NCI-H1105 (cell line): ENCODE measurements at regions not wholly inside any gene's neighbourhood (a gene's known extent, or its start where the extent isn't known, plus 50 kb on each side); places are given as distances from the start of the nearest gene placed in this dataset.

Source experiments
- DNase-seq: peaks from one replicate; lab custom pipeline; 2025; lab: John Stamatoyannopoulos, UW

- no peak for DNase-seq
Measured at GRCh38 chr5:116686438-116686837, 111.8 kb upstream of the SEMA6A start.

GRCh38 chr5:116685931-116686330 lies 111.3 kb upstream of the SEMA6A start:
- DNase-seq, result no peak

GRCh38 chr5:116685069-116685468 lies 110.4 kb upstream of the SEMA6A start:
- no peak for DNase-seq

DNA sequence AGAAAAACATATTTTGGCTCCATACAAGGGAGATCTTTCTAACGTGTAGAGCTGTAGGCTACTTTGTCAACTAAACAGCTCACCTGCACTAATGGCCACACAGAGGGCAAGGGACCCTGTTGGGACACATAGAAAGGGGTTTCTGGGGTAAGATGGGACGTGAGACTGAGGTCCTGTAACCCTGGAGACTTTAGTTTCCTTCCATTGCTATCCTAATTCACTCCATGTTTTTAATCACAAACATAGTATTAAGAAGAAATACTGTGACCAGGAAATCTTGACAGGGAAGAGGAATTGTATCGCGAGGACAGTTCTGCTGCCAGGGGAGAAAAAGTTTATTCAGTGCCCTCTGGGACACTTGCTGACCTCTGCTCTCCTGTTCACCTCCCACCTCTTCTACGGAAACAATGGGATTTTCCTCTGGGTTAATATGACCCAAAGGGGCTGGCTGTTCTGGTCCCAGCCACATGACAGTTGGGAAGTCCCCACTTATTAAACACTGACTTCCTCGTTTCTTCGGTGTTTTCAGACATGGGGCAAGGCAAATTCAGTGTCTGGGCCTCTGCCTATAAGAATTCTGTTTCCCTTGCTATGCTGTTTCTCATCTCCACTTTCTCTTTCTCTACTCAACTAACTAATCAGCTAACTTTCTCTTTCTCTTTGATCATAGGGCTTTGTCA lies 106.9 kb upstream of the SEMA6A start:
- DNase-seq, result no peak

DNA sequence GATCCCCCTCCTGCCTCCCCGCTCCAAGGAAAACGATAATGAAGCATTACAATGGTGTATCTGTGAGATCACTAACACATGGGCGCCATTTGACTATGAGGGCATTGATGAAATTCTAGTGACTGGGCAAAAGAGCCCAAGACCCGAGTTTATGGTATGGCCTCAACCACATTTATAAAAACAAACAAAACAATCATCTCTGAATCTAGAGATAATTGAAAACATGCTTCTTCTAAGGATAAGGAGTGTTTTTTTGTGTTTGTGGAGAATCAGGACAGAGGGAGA lies 100.9 kb upstream of the SEMA6A start:
- DNase-seq, result no peak

DNA sequence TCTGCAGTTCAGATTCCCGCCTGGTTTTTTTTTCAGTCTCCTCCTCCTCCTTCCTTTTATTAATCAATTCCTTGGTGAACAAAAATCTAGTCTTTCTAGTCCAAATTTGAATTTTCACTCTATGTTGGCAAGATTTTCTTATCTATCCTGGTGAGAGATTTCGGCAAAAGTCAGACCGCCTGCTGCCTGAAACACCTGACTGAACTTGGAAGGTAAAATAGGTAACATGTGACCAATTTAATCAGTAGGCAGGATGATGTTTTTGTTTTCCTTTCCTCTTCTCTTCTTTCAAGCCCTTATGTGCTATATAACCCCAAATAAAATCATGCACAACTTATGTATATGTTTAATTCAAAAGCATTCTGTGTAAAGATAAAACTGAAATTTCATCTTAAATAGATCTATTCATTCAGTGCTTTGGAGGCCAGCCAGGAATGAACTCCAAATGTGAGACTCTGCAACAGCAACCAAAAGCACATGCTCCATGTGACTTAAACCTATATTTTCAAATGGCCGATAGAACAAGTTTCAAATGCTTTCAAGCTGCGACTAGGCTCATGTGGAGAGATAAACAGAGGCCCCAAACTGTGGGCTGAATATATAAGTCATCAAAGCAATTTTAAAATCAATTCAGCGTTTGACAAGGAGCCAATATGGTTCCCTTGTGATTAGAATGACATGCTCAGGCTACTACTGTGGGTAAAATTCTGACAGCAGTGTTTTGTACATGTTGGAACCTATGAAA lies 100.4 kb upstream of the SEMA6A start:
- DNase-seq, result no peak

GRCh38 chr5:116673453-116673852 lies 98.8 kb upstream of the SEMA6A start:
- no peak for DNase-seq

DNA sequence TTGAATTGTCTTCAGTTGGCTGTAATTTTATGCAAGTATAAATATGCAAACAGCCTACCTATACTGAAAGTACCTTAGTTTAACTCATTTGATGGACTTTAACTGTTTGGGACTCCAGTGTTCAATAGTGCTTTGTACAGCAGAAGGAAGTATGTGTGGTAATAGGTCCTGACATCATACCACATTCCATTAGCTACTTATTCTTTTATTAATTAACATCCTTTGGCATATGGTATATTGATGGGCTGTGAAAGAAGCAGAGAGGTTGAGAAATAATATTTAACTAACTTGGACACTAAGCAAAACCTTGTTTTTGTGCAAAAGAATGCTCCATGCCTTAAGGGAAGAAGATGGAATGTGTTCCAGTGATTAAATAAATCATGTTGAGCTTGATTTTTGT lies 97.6 kb upstream of the SEMA6A start:
- DNase-seq, result no peak

- no peak for DNase-seq
Measured at GRCh38 chr5:116671211-116671736, 96.7 kb upstream of the SEMA6A start.

GRCh38 chr5:116669261-116670031 lies 94.8 kb upstream of the SEMA6A start:
- no peak for DNase-seq

GRCh38 chr5:116668390-116668789 lies 93.8 kb upstream of the SEMA6A start:
- no peak for DNase-seq

DNA sequence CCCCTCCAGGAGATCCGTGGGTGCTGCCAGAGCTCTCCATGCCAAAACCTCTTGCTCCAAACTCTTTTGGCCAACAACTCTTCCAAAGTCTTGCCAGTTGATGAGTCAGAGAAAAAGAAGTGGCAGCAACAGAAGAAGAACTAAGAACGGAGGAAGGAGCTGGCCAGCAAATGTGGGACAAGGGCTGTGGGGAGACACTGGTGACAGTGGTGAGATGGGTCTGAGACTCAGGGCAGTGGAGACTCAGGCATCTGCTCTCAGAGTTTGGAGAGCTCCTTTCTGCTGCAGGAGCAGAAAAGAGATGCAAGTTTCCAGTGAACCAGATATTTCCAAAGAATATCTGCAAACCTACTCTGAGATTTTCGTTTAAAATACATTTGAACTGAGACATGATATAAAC lies 92.3 kb upstream of the SEMA6A start:
- DNase-seq, result no peak

- DNase-seq, result no peak
Measured at GRCh38 chr5:116664988-116665387, 90.4 kb upstream of the SEMA6A start.

GRCh38 chr5:116663081-116663480 lies 88.5 kb upstream of the SEMA6A start:
- no peak for DNase-seq

- DNase-seq, result no peak
Measured at GRCh38 chr5:116661419-116661818, 86.8 kb upstream of the SEMA6A start.

GRCh38 chr5:116660929-116661328 lies 86.3 kb upstream of the SEMA6A start:
- no peak for DNase-seq

DNA sequence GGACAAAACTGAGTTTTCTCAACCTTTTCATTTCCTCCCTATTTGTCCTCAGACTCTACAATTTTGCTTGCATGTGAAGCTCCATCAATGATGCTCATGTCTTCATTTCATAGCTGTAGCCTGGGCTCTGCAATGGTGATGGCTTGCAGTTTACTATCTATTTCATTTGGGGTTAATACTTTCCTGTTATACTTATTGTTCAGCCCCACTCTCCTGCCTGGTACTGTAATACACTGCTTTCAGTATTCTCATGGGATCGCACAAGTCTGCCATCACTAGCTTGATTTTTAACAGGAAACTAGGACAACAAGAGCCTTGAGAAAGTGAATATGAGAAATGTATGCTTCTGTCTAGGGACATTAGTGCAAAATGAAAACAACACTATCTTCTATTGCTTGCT lies 84.2 kb upstream of the SEMA6A start:
- no peak for DNase-seq

- no peak for DNase-seq
Measured at GRCh38 chr5:116658141-116658540, 83.5 kb upstream of the SEMA6A start.

GRCh38 chr5:116655431-116655830 lies 80.8 kb upstream of the SEMA6A start:
- no peak for DNase-seq

GRCh38 chr5:116654925-116655324 lies 80.3 kb upstream of the SEMA6A start:
- no peak for DNase-seq

DNA sequence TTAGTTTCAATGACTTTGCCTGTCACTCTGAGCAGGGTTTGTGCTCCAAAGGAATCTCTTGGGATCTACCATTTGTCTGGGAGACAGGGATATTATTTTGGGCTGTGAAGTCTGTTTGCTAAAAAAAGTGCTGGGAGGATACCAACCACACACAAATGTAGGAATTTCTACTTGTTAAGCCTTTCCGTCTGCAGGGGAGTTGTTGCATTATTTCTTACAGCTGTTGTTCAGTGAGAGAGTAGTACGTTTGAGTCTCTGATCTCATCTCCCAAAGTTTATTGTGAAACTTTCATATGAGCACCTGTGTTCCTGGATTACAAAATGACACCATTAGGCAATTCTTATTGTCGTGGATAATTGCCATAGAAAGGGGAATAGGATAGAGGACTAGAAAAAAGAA lies 78.3 kb upstream of the SEMA6A start:
- no peak for DNase-seq

- no peak for DNase-seq
Measured at GRCh38 chr5:116652196-116652729, 77.6 kb upstream of the SEMA6A start.

DNA sequence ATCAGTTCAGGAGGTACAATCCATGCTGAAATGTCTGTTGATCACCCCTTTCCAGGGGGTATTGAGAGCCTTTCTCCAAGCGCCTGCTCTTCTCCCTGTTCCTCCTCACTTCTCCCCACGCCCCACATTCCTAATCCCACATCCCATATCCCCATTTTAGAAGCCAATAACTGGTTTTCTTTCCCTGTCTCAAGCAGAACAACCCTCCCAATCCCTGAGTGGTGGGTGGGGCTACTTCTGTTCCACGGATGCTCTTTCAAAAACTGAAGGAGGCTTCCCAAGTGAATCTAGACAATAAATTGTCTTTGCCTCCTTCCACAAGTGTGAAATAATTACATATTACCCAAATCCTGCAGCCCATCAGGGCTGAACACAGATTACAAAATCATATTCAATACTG lies 77.0 kb upstream of the SEMA6A start:
- DNase-seq, result no peak
